KMS-11 (cell line): ENCODE measurements at regions not wholly inside any gene's neighbourhood (a gene's known extent, or its start where the extent isn't known, plus 50 kb on each side); places are given as distances from the start of the nearest gene placed in this dataset.

Experiments
- H2AFZ ChIP-seq: fragments of 200-600 bp; sonication (generic); 2 replicates; pipeline ENCODE4 v1.6.1; 2016; ENCODE audit warnings: antibody characterized with exemption, mixed run types, low read depth
- H3K27ac ChIP-seq: fragments of 200-600 bp; sonication (generic); 2 replicates; pipeline ENCODE4 v1.6.1; 2016; ENCODE audit warnings: mild to moderate bottlenecking, mixed run types
- H3K27me3 ChIP-seq: fragments of 200-600 bp; sonication (generic); 2 replicates; pipeline ENCODE4 v1.6.1; 2017; ENCODE audit warnings: mild to moderate bottlenecking, low read depth, mixed run types, moderate library complexity; ENCODE audit not compliant: insufficient read depth
- H3K36me3 ChIP-seq: fragments of 200-600 bp; sonication (generic); 2 replicates; pipeline ENCODE4 v1.6.1; 2017; ENCODE audit warnings: mild to moderate bottlenecking, mixed run types; ENCODE audit not compliant: insufficient read depth
- H3K4me1 ChIP-seq: fragments of 200-600 bp; sonication (generic); 2 replicates; pipeline ENCODE4 v1.6.1; 2016; ENCODE audit warnings: mild to moderate bottlenecking, low read depth, mixed run types; ENCODE audit not compliant: poor library complexity, severe bottlenecking
- H3K4me2 ChIP-seq: fragments of 200-600 bp; sonication (generic); 2 replicates; pipeline ENCODE4 v1.7.0; 2016; ENCODE audit warnings: mild to moderate bottlenecking, mixed run types
- H3K4me3 ChIP-seq: fragments of 200-600 bp; sonication (generic); IDR thresholded peaks from 2 replicates; pipeline ENCODE4 v1.6.1; 2017; ENCODE audit warnings: low read depth, low read length, mixed read lengths; ENCODE audit not compliant: insufficient read depth
- H3K79me2 ChIP-seq: fragments of 200-600 bp; sonication (generic); 2 replicates; pipeline ENCODE4 v1.6.1; 2016; ENCODE audit warnings: low read depth, mixed run types; ENCODE audit not compliant: insufficient read depth
- H3K9ac ChIP-seq: fragments of 200-600 bp; sonication (generic); 2 replicates; pipeline ENCODE4 v1.6.1; 2016; ENCODE audit warnings: mild to moderate bottlenecking, mixed run types
- H4K20me1 ChIP-seq: fragments of 200-600 bp; sonication (generic); 2 replicates; pipeline ENCODE4 v1.6.1; 2016; ENCODE audit warnings: mild to moderate bottlenecking, mixed run types; ENCODE audit not compliant: insufficient read depth
- CTCF ChIP-seq: fragments of 200-600 bp; sonication (generic); conservative IDR thresholded peaks from 2 replicates; pipeline ENCODE4 v1.6.1; 2017; ENCODE audit warnings: low read depth, mild to moderate bottlenecking, antibody characterized with exemption, low read length, moderate library complexity, mixed read lengths

DNA sequence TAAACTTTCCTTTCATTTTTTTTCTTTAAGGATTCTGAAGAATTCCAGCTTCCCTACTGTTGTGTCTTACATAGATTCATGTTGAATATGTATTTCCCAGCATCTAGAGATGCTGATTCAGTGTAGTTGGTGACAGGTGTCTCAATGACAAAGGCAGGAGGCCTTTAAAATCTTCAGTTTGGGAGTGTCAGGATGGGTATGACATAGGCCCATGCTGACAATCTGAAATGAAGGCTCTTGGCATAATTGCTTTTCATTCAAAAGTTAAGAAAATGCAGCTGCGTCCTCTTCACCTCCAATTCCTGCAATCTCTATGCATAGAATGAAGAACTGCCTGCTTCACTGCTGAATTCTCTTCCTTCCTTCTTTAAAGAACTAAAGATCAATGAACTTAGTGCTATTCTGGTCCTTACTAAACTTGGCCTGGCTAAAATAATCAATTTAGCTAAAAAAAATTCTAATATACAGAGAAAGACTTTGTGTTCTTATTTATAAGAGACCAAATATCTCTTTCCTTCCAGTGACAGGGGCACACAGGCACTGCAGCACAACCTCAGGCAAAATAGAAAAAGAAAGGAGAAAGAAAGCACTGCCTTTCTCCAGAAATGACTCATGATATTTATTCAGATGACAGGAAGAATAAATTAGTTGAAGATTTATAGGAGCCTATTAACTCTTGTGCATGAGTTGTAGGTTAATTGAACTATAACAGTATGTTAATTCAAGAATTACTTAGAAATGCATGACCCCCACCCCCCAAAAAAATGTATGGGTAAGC, 152.6 kb upstream of the GBE1 start:
- no peaks in the 10 kb centered on the region for H4K20me1 ChIP-seq
- H3K4me3 ChIP-seq, result no peak overlapping the region
- H3K4me1 ChIP-seq, result no peaks in the 10 kb centered on the region
- TF ChIP-seq CTCF, result no peak
- H3K9ac ChIP-seq, result no peak overlapping the region
- H3K27me3 ChIP-seq, result no peaks in the 10 kb centered on the region
- no peak overlapping the region for H3K4me2 ChIP-seq
- H2AFZ ChIP-seq, result no peak overlapping the region
- no peak overlapping the region for H3K27ac ChIP-seq
- no peaks in the 10 kb centered on the region for H3K36me3 ChIP-seq
- no peaks in the 10 kb centered on the region for H3K79me2 ChIP-seq

- TF ChIP-seq CTCF, result no peak
- no peak overlapping the region for H3K9ac ChIP-seq
- no peak overlapping the region for H3K4me3 ChIP-seq
- H3K36me3 ChIP-seq, result no peaks in the 10 kb centered on the region
- no peaks in the 10 kb centered on the region for H3K4me1 ChIP-seq
- no peak overlapping the region for H2AFZ ChIP-seq
- H4K20me1 ChIP-seq, result no peaks in the 10 kb centered on the region
- H3K79me2 ChIP-seq, result no peaks in the 10 kb centered on the region
- H3K27me3 ChIP-seq, result no peaks in the 10 kb centered on the region
- H3K27ac ChIP-seq, result no peak overlapping the region
- no peak overlapping the region for H3K4me2 ChIP-seq
Observed at GRCh38 chr3:81911221-81911620, 149.8 kb upstream of the GBE1 start.

- H3K27ac ChIP-seq, result no peak overlapping the region
- no peaks in the 10 kb centered on the region for H3K36me3 ChIP-seq
- no peaks in the 10 kb centered on the region for H4K20me1 ChIP-seq
- H3K79me2 ChIP-seq, result no peaks in the 10 kb centered on the region
- H3K27me3 ChIP-seq, result no peaks in the 10 kb centered on the region
- TF ChIP-seq CTCF, result peak; percentile 81
- H3K9ac ChIP-seq, result no peak overlapping the region
- no peak overlapping the region for H2AFZ ChIP-seq
- H3K4me3 ChIP-seq, result no peak overlapping the region
- H3K4me2 ChIP-seq, result no peak overlapping the region
- no peaks in the 10 kb centered on the region for H3K4me1 ChIP-seq
Observed at GRCh38 chr3:81910244-81910852, 148.9 kb upstream of the GBE1 start.

- no peak overlapping the region for H3K9ac ChIP-seq
- H2AFZ ChIP-seq, result no peak overlapping the region
- no peak overlapping the region for H3K27ac ChIP-seq
- H3K4me3 ChIP-seq, result no peak overlapping the region
- H3K4me1 ChIP-seq, result no peaks in the 10 kb centered on the region
- H3K27me3 ChIP-seq, result no peaks in the 10 kb centered on the region
- H3K36me3 ChIP-seq, result no peaks in the 10 kb centered on the region
- H3K79me2 ChIP-seq, result no peaks in the 10 kb centered on the region
- H4K20me1 ChIP-seq, result no peaks in the 10 kb centered on the region
- H3K4me2 ChIP-seq, result no peak overlapping the region
- no peak for TF ChIP-seq CTCF
Observed at GRCh38 chr3:81909796-81910195, 148.4 kb upstream of the GBE1 start.
